ENCODE measurements at regions not wholly inside any gene's neighbourhood (a gene's known extent, or its start where the extent isn't known, plus 50 kb on each side); places are given as distances from the start of the nearest gene placed in this dataset.

DNA sequence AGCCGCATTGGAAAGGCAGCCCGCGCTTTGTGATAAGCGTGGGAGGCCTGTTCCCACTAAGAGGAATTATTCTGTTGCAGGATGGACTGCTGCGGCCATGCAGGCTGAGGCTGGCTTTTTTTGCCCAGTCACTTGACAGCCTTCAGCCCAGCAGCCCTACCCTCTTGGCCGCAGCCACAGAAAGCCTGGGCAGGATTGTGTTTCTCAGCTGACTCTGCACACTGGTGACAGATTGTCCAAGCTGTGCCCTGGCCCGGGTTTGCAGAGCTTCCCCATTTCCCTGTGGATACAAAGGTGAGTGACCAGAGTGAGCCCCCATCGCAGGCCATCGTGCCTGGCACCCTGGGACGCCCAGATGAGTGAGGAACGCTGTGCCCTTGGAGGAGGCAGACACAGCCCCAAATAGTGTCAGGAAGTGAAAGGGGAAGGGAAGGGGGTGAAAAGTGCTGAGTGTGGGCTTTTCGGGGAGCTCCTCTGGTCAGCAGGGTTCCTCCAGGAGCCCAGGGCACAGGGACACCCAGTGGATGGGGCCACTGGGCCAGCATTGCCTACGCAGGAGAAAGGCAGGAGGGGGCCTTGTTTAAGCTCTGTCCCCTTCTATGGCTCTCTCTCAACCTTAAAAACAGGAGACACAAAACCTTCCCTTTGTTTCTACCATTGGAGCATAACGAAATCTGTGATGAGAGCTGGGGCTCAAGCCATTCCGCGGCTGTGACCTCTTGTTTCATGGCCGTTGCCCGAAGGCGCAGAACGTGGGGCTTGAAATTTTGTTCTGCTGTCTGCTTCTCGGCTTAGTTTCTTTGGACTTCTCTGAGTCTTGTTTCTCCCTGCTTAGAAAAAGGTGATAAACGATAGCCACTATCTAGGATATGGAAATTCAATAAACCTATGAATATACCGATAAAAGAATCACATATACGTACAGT lies 91.5 kb upstream of the MEF2A start:
- H3K9me3 Mint-ChIP-seq: peaks cover 4% of the 10 kb centered on the region
- intact Hi-C loops (cut with micrococcal nuclease): no loop called here
- DNase-seq: no peak

DNA sequence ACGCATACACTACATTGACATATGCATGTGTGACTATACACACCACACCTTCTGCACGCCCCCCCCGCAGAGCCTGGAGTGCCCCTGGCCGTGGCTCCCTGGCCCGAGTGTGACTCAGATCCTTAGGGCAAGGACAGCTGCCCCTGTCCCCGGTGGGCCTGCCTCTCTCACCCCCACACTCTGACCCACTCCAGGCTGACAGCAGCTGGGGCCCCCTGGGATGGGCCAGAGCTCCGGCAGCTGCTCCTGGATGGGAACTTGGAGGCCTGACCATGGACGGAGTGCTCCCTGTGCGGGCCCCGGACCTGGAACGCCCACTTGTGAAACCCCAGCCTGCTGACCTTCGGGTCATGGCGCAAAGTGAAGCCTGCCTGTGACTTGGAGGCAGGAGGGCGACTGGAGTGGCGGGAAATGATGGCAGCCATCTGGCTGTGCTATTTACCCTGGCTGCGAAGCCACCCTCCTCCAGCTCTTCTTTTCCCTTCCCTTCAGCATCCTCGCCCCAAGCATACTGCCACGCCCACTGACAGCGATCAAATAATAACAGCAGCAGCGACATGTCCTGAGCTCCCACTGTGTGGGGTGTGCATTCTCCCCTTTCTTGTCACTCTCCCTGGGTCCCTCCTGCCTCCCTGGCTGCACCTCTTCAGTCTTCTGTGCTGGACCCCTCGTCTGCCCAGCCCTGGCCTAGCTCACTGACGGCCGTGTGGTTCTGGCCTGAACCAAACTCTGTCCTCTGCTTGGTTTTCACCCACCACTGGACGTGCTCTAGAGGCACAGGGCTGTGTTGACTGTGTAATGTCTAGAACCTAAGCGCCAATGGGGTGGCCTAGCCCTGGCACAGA lies 90.7 kb upstream of the MEF2A start:
- no peak for DNase-seq
- Mint-ChIP-seq H3K4me3 (no peak overlapping the region), H3K27ac (no peak overlapping the region), H3K4me1 (peaks cover 17% of the 10 kb centered on the region), H3K36me3 (ENCODE audit: low read depth) (no peaks in the 10 kb centered on the region), H3K27me3 (peaks cover 5% of the 10 kb centered on the region), H3K9me3 (no peaks in the 10 kb centered on the region)
- intact Hi-C loops (cut with micrococcal nuclease): no loop called here

More for the DNA sequence above, 91.5 kb upstream of the MEF2A start:
- H3K27me3 Mint-ChIP-seq: peaks cover 7% of the 10 kb centered on the region
- peaks cover 18% of the 10 kb centered on the region for H3K4me1 Mint-ChIP-seq
- H3K27ac Mint-ChIP-seq: no peak overlapping the region
- no peaks in the 10 kb centered on the region for H3K36me3 Mint-ChIP-seq (ENCODE audit: low read depth)
- no peak overlapping the region for H3K4me3 Mint-ChIP-seq

DNA sequence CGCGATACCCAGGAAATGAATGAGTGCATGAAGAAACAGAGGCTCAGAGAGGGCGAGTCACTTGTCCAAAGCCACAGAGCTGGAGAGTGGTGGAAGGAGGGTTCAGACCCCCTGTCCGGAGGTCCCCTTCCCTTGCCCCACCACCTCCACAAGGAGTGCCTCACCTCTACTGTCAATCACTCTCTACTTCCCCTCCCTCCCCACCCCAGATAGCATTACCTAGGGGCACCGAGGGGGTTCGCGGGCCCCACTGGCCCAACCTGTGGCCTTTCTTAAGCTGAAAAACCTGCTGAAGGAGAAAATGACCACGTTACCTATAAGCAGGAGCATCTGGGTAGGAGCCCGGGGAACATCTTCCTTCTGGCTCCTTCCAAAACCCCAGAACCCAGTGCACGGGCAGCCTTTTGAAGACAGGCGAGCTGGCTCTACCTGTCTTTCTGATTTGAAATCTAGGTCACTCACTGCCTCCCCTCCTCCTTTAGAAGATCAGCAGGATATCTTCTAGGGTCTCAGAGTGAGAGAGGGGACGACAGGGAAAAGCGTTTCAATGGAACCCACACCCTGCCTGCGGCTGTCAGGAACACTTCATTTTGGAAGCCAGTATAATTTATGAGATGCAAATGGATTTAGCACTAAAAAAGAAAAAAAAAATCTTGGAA lies 89.9 kb upstream of the MEF2A start:
- no peak for DNase-seq
- H3K9me3 Mint-ChIP-seq: no peaks in the 10 kb centered on the region
- peaks cover 13% of the 10 kb centered on the region for H3K4me1 Mint-ChIP-seq
- intact Hi-C loops (cut with micrococcal nuclease): no loop called here
- no peaks in the 10 kb centered on the region for H3K36me3 Mint-ChIP-seq (ENCODE audit: low read depth)
- H3K4me3 Mint-ChIP-seq: no peak overlapping the region
- H3K27me3 Mint-ChIP-seq: peaks cover 5% of the 10 kb centered on the region
- no peak overlapping the region for H3K27ac Mint-ChIP-seq

DNA sequence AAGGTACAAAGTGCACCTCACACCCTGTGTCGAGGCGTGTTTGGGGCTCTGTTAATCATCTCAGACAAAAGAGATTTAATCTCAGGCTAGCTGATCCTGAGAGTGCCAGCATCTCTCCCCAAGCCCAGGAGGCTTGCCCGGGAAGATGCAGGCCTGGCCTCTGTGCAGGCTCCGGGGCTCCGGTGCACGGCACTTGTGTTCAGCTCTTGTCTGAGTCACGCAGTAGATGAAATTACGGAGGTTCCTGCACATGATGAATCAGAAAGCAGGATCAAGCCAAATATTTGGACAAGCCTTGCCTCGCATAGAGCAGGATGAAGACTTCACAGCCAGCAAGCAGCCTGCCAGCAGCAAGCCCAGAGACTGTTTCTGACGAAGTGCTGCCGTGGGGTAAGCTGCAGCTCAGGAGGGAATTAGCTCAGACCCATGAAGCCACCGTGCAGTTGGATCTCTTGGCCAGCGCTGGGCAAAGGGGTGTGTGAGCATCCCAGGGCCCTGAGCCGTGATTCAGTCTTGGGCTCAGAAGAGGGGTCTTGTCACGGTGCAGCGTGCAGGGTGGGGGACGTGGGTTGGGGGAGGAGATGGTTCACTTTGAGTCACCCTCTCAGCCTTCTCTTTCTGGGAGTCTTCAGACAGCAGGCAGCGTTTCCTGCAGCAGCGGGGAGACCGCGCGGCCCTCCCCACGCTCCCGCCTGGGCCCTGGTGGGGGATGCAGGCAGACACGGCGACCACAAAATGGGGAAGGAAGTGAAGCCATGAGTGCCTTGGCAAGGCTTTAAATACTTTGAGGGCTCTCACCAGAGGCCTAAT lies 89.2 kb upstream of the MEF2A start:
- Mint-ChIP-seq H3K27me3 (peaks cover 5% of the 10 kb centered on the region), H3K36me3 (ENCODE audit: low read depth) (no peaks in the 10 kb centered on the region), H3K9me3 (no peaks in the 10 kb centered on the region), H3K4me3 (peak overlapping the region; percentile 15), H3K4me1 (peaks cover 13% of the 10 kb centered on the region), H3K27ac (no peak overlapping the region)
- peak; percentile 74 for DNase-seq
- intact Hi-C loops (cut with micrococcal nuclease): no loop called here

DNA sequence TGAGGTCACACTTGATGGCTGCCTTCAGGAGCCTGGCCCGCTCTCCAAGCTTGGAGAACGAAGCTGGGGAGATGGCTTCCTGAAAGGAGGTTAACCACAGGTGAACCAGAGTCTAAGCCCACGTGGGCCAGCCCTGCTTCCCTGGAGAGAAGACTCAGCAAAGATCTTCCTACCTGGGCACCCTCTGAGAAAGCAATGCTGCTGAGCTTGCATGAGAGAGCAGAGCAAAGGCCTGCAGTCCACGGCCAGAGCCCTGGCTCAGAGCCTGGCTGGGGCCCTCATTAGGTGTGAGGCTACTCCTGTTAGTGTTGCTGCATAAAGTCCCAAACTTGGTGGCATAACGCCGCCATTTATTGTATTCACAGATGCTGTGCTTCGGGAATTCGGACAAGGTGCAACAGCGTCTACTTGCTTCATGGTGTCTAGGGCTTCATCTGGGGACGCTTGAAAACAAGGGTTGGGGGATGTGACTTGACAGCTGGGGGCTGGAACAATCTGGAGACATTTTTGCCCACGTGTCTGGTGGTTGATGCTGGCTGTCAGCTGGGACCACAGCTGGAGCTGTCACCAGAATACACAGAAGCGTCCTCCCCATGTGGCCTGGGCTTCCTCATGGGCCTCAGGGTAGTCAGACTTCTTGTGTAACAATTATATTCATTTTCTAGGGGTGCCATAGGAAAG lies 87.9 kb upstream of the MEF2A start:
- intact Hi-C loops (cut with micrococcal nuclease): no loop called here
- no peak for DNase-seq
- Mint-ChIP-seq H3K36me3 (ENCODE audit: low read depth) (no peaks in the 10 kb centered on the region), H3K27ac (no peak overlapping the region), H3K4me3 (no peak overlapping the region), H3K27me3 (peaks cover 2% of the 10 kb centered on the region), H3K9me3 (no peaks in the 10 kb centered on the region), H3K4me1 (peaks cover 13% of the 10 kb centered on the region)

DNA sequence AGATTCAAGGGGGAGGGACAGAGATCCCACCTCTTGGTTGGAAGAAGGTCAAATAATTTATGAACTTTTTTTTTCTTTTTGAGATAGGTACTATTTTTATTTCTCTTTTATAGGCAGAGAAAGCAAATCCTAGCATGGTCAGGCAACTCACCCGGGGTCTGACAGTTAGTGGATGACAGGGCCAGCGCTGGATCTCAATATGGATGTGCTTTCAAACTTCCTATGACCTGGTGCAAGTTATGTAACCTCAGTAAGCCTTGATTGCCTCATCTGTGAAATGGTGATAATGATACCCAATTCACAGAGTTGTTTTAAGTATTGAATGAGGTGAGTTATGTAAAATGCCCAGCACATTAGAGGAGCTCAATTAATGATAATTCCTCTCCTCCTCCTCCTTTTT lies 86.8 kb upstream of the MEF2A start:
- Mint-ChIP-seq H3K27me3 (peaks cover 2% of the 10 kb centered on the region), H3K9me3 (no peaks in the 10 kb centered on the region), H3K4me3 (no peak overlapping the region), H3K36me3 (ENCODE audit: low read depth) (no peaks in the 10 kb centered on the region), H3K27ac (no peak overlapping the region), H3K4me1 (peaks cover 13% of the 10 kb centered on the region)
- no peak for DNase-seq
- intact Hi-C loops (cut with micrococcal nuclease): no loop called here

DNA sequence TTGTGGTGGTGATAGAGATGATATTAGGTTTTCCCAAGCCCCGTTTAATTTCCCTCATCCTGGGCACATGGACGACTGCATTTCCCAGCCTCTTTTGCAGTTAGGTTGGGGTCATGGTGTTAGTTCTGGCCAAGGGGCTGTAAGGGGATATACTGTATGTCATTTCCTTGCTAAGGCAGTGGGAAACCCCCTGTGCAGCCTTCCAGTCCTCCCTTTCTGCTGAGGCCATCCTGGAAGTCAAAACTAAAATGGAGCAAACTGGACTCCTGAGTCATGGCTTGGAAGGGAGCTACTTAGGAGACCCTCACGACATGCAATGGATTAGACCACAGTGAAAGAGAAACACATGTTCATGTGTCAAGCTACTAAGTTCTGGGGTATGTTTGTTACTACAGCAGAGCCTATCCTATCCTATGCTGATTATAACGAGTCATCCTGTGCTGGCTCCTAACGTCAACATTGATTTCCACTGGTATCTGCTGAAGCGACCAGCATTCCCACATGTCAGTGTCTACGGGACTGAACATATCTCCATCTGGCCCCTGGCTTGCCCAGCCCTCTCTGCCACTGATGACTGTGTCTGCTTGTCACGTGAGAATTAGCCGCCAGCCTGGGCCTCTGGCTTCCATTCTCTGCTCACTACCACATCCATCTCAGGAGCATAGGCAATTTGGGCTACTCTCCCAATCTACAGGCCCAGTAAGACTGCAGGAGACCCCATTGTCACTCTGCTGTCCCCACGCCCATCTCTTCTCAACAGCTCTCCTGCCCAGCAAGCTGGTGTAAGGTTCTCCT lies 85.6 kb upstream of the MEF2A start:
- H3K27me3 Mint-ChIP-seq: peaks cover 2% of the 10 kb centered on the region
- intact Hi-C loops (cut with micrococcal nuclease): no loop called here
- no peak overlapping the region for H3K27ac Mint-ChIP-seq
- DNase-seq: no peak
- no peaks in the 10 kb centered on the region for H3K36me3 Mint-ChIP-seq (ENCODE audit: low read depth)
- no peak overlapping the region for H3K4me3 Mint-ChIP-seq
- H3K9me3 Mint-ChIP-seq: no peaks in the 10 kb centered on the region
- peaks cover 16% of the 10 kb centered on the region for H3K4me1 Mint-ChIP-seq

DNA sequence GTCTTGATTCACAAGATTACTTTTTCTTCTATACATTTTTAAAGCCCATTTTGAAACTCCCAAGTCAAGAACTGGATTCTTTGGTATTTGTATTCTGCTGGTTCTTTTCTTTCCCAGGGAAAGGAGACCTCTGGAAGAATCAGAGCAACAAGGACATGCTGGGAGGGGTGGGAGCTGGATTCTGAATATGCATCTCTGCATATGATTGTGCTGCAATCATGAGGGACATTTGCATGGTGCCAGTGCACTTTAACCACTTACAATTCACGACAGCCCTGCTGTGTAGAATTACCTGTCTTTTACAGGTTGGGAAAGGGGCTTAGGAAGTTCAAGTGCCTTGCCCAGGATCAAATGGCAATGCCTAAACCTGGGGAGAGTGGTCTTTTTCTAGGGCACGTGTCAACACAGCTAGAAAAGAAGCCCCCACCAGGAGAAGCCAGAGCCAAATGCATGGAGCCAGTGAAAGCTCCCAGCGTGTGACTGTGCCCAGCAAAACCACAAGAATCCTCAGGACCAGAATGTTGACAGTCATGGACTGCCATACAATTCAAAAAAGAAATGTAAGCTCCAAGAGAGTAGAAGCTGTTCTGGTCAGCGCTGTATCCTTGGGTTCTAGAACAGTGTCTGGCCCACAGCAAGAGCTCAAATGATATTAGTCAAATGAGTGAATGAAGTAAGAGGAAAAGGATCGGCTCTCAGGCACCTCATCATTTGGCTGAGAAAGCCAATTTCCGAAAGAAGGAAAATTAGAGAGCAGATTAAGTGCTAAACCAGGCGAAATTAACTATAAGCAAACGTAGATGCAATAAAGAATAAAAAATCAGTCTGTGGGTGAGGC lies 84.5 kb upstream of the MEF2A start:
- H3K27me3 Mint-ChIP-seq: peaks cover 4% of the 10 kb centered on the region
- no peak overlapping the region for H3K27ac Mint-ChIP-seq
- H3K4me3 Mint-ChIP-seq: no peak overlapping the region
- peaks cover 25% of the 10 kb centered on the region for H3K4me1 Mint-ChIP-seq
- intact Hi-C loops (cut with micrococcal nuclease): no loop called here
- no peaks in the 10 kb centered on the region for H3K36me3 Mint-ChIP-seq (ENCODE audit: low read depth)
- no peak for DNase-seq
- no peaks in the 10 kb centered on the region for H3K9me3 Mint-ChIP-seq

DNA sequence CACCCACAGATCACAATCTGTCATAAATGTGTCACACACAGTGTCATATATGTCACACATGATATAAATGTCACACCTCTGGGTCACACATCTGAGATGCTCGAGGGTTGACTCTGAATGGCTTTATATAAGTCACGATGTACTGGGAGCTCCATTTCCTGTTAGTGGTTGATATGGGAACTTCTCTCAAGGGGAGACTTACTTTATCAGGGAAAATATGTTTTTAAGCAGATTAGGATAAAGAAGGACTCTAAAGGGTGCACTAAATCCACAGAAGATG lies 83.9 kb upstream of the MEF2A start:
- H3K4me1 Mint-ChIP-seq: peaks cover 21% of the 10 kb centered on the region
- H3K36me3 Mint-ChIP-seq (ENCODE audit: low read depth): no peaks in the 10 kb centered on the region
- H3K4me3 Mint-ChIP-seq: no peak overlapping the region
- intact Hi-C loops (cut with micrococcal nuclease): no loop called here
- H3K27ac Mint-ChIP-seq: no peak overlapping the region
- no peak for DNase-seq
- H3K9me3 Mint-ChIP-seq: no peaks in the 10 kb centered on the region
- peaks cover 4% of the 10 kb centered on the region for H3K27me3 Mint-ChIP-seq

DNA sequence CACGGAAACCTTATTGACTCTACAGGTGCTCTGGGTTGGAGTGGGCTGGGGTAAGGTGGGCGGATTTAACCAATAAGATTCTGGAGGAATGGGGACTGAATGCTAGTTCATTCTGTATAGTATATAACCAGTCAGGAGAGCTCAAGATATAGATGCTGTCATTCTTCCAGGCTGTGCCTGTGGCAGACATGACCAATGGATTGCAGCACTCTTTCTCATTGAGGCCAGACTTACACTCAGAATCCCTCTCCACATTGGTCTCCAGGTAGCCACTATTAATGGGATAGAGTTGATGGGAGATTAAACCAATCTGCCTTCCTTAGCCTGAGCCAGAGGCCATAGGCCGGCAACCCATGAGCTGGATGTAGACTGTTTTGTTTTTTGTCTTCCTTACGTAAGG lies 82.8 kb upstream of the MEF2A start:
- H3K9me3 Mint-ChIP-seq: no peaks in the 10 kb centered on the region
- H3K27ac Mint-ChIP-seq: no peak overlapping the region
- no peak overlapping the region for H3K4me3 Mint-ChIP-seq
- no peak for DNase-seq
- H3K36me3 Mint-ChIP-seq (ENCODE audit: low read depth): no peaks in the 10 kb centered on the region
- intact Hi-C loops (cut with micrococcal nuclease): no loop called here
- peaks cover 4% of the 10 kb centered on the region for H3K27me3 Mint-ChIP-seq
- peaks cover 18% of the 10 kb centered on the region for H3K4me1 Mint-ChIP-seq

DNA sequence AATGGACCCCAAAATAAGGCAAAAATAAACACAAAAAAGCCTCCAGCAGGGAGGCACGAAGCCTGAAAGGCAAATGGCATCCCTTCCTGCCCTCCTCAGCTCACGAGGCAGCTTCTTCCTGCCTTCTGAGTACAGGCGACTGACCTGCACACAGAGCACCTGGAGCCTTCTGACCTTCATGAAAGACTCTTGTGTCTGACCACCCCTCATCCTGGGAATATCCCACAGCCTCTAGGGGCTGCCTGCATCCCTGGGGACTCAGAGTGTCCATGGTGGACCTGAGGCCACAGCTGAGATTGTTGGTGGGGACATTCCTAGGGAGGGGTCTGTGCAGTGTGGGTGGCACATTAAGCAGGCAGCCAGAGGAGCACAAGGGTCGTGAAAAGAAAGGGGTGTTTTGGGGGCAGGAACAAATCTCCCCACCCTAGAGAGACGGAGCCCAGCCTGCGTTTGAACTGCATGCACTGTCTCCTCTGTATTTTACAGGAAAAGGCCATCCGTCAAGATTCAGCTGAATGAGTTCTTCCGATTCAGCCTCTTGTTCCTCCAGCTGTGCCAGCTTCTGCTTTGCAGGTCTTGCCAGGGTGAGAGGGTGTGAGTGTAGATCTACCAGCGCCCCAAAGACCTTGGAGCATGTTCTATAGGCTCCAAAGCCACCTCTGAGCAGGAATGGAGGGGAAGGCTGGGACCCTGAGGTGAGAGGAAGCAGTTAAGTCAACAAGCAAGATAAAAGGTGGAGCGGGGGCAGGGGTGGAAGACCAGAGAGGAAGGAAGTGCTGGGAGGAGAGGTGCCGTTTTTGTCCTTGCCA lies 80.4 kb upstream of the MEF2A start:
- no peak for DNase-seq
- Mint-ChIP-seq H3K27ac (no peak overlapping the region), H3K27me3 (peaks cover 11% of the 10 kb centered on the region), H3K9me3 (no peaks in the 10 kb centered on the region), H3K36me3 (ENCODE audit: low read depth) (no peaks in the 10 kb centered on the region), H3K4me1 (peaks cover 18% of the 10 kb centered on the region), H3K4me3 (peak overlapping the region; percentile 70)
- intact Hi-C loops (cut with micrococcal nuclease): no loop called here
